ENCODE measurements at regions not wholly inside any gene's neighbourhood (a gene's known extent, or its start where the extent isn't known, plus 50 kb on each side); places are given as distances from the start of the nearest gene placed in this dataset.

- DNase-seq (ENCODE audit: low read depth) = peak; percentile 71
- no peak overlapping the region for H3K4me3 ChIP-seq (ENCODE audit: control insufficient read depth, low read depth, low read length)
- no peak for TF ChIP-seq CTCF (conservative IDR thresholded peaks at IDR 0.05; ENCODE audit: control insufficient read depth, insufficient read depth, low read depth, low read length)
Observed at GRCh38 chr9:20197976-20198685, 409.3 kb upstream of the SLC24A2 start.

GRCh38 chr9:20191228-20191840 is 402.5 kb upstream of the SLC24A2 start:
- DNase-seq (ENCODE audit: low read depth) = no peak
- no peak overlapping the region for H3K4me3 ChIP-seq (ENCODE audit: control insufficient read depth, low read depth, low read length)
- TF ChIP-seq CTCF (conservative IDR thresholded peaks at IDR 0.05; ENCODE audit: control insufficient read depth, insufficient read depth, low read depth, low read length) = peak; percentile 27

GRCh38 chr9:20189871-20190270 is 401.0 kb upstream of the SLC24A2 start:
- DNase-seq (ENCODE audit: low read depth) = no peak
- no peak overlapping the region for H3K4me3 ChIP-seq (ENCODE audit: control insufficient read depth, low read depth, low read length)
- TF ChIP-seq CTCF (conservative IDR thresholded peaks at IDR 0.05; ENCODE audit: control insufficient read depth, insufficient read depth, low read depth, low read length) = no peak

GRCh38 chr9:20188616-20189369 is 400.0 kb upstream of the SLC24A2 start:
- no peak for TF ChIP-seq CTCF (conservative IDR thresholded peaks at IDR 0.05; ENCODE audit: control insufficient read depth, insufficient read depth, low read depth, low read length)
- no peak overlapping the region for H3K4me3 ChIP-seq (ENCODE audit: control insufficient read depth, low read depth, low read length)
- no peak for DNase-seq (ENCODE audit: low read depth)

GRCh38 chr9:20187318-20187717 is 398.5 kb upstream of the SLC24A2 start:
- no peak for TF ChIP-seq CTCF (conservative IDR thresholded peaks at IDR 0.05; ENCODE audit: control insufficient read depth, insufficient read depth, low read depth, low read length)
- DNase-seq (ENCODE audit: low read depth) = no peak
- H3K4me3 ChIP-seq (ENCODE audit: control insufficient read depth, low read depth, low read length) = no peak overlapping the region

GRCh38 chr9:20186823-20187222 is 398.0 kb upstream of the SLC24A2 start:
- TF ChIP-seq CTCF (conservative IDR thresholded peaks at IDR 0.05; ENCODE audit: control insufficient read depth, insufficient read depth, low read depth, low read length) = no peak
- H3K4me3 ChIP-seq (ENCODE audit: control insufficient read depth, low read depth, low read length) = no peak overlapping the region
- no peak for DNase-seq (ENCODE audit: low read depth)
